HG03432 (cell line): ENCODE measurements at regions not wholly inside any gene's neighbourhood (a gene's known extent, or its start where the extent isn't known, plus 50 kb on each side); places are given as distances from the start of the nearest gene placed in this dataset.
"Not testable (repeated sequence)": the region's sequence is repeated elsewhere in the genome, so short reads cannot be mapped to it uniquely, and the experiment has no call there.

Experiments used
- ATAC-seq: cut with Tn5 transposase; IDR thresholded peaks from one replicate; pipeline ENCODE4 v1.9.1; 2021; ENCODE audit warnings: mild to moderate bottlenecking, moderate library complexity; ENCODE audit not compliant: unreplicated experiment

- ATAC-seq: no peak
These were observed 216.4 kb downstream of the SEC23IP start for GRCh38 chr10:120108916-120109315.

GRCh38 chr10:120109725-120110124 is 217.2 kb downstream of the SEC23IP start:
- ATAC-seq: not testable (repeated sequence)

GRCh38 chr10:120110196-120110595 is 217.7 kb downstream of the SEC23IP start:
- ATAC-seq: no peak

GRCh38 chr10:120111628-120112027 is 219.1 kb downstream of the SEC23IP start:
- ATAC-seq: no peak

GRCh38 chr10:120112809-120113208 is 220.3 kb downstream of the SEC23IP start:
- no peak for ATAC-seq

GRCh38 chr10:120115959-120116358 is 223.4 kb downstream of the SEC23IP start:
- ATAC-seq: no peak

GRCh38 chr10:120121768-120122167 is 229.2 kb downstream of the SEC23IP start:
- no peak for ATAC-seq

GRCh38 chr10:120131183-120131582 is 238.7 kb downstream of the SEC23IP start:
- ATAC-seq: no peak

GRCh38 chr10:120132811-120133210 is 240.3 kb downstream of the SEC23IP start:
- ATAC-seq: no peak

- ATAC-seq: no peak
These were observed 246.2 kb downstream of the SEC23IP start for GRCh38 chr10:120138689-120139088.

- no peak for ATAC-seq
These were observed 252.6 kb downstream of the SEC23IP start for GRCh38 chr10:120145107-120145506.

GRCh38 chr10:120156614-120157274 is 264.2 kb downstream of the SEC23IP start:
- no peak for ATAC-seq

GRCh38 chr10:120161111-120161510 is 268.6 kb downstream of the SEC23IP start:
- no peak for ATAC-seq

GRCh38 chr10:120162471-120162870 is 269.9 kb downstream of the SEC23IP start:
- no peak for ATAC-seq

GRCh38 chr10:120172356-120172755 is 279.8 kb downstream of the SEC23IP start:
- ATAC-seq: no peak

- no peak for ATAC-seq
These were observed 282.0 kb downstream of the SEC23IP start for GRCh38 chr10:120174491-120174890.

GRCh38 chr10:120177330-120177729 is 279.7 kb upstream of the PLPP4 start:
- ATAC-seq: no peak

- no peak for ATAC-seq
These were observed 276.9 kb upstream of the PLPP4 start for GRCh38 chr10:120180160-120180559.

GRCh38 chr10:120181154-120181553 is 275.9 kb upstream of the PLPP4 start:
- no peak for ATAC-seq

- ATAC-seq: no peak
These were observed 274.6 kb upstream of the PLPP4 start for GRCh38 chr10:120182431-120182830.

GRCh38 chr10:120183546-120183945 is 273.5 kb upstream of the PLPP4 start:
- ATAC-seq: no peak

- ATAC-seq: no peak
These were observed 272.3 kb upstream of the PLPP4 start for GRCh38 chr10:120184547-120185337.
